ENCODE measurements at regions not wholly inside any gene's neighbourhood (a gene's known extent, or its start where the extent isn't known, plus 50 kb on each side); places are given as distances from the start of the nearest gene placed in this dataset.
A peak's percentile ranks its signal among the peaks of the same experiment; 100 is the strongest.

GRCh38 chr4:104593019-104593418 lies 98.3 kb upstream of the CXXC4 start:
- peak overlapping the region in 3 of 4 donors; percentile 32 to 46 (median 41) for H3K27ac ChIP-seq

DNA sequence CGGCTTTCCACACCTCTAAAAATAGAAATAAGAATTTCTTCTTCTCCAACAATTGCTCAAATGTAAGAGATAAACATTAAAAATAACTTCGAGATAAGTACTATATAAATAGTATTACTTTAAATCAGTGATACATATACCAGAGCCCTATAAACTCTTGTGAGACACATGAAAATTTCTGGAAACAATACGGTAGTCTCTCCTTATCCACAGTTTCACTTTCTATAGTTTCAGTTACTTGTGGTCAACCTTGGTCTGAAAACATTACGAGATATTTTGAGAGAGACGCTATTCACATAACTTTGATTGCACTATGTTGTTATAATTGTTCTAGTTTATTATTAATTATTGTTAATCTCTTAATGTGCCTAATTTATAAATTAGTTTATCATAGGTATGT lies 101.5 kb upstream of the CXXC4 start:
- H3K4me3 ChIP-seq: no peak overlapping the region
- no peaks in the 10 kb centered on the region for H3K27me3 ChIP-seq
- H3K9me3 ChIP-seq: no peaks in the 10 kb centered on the region
- no peak for ATAC-seq
- no peak overlapping the region for H3K27ac ChIP-seq
- H3K4me1 ChIP-seq: peaks cover 0 to 21% (median 0%) of the 10 kb centered on the region in 3 donors
- no peaks in the 10 kb centered on the region for H3K36me3 ChIP-seq
- WGBS, 2 donors (ENCODE audit: low coverage in 1 of 2): 70 to 81% methylated on average over 5 of the region's 5 CpGs
- no peak for TF ChIP-seq POLR2AphosphoS5 (IDR thresholded peaks at IDR 0.05)
- no peak for TF ChIP-seq EP300 (IDR thresholded peaks at IDR 0.05)
- TF ChIP-seq POLR2A (IDR thresholded peaks at IDR 0.05): no peak
- no peak for TF ChIP-seq CTCF (IDR thresholded peaks at IDR 0.05)

More at GRCh38 chr4:104593019-104593418, 98.3 kb upstream of the CXXC4 start:
- peak overlapping the region; percentile 1 to 38 for H3K4me3 ChIP-seq
- 18 to 27% methylated on average over 7 of the region's 7 CpGs for WGBS, 2 donors (ENCODE audit: low coverage in 1 of 2)
- H3K27me3 ChIP-seq: no peaks in the 10 kb centered on the region
- peaks cover 0 to 25% (median 0%) of the 10 kb centered on the region in 3 donors for H3K4me1 ChIP-seq
- TF ChIP-seq POLR2AphosphoS5 (IDR thresholded peaks at IDR 0.05) (peak; percentile 28), POLR2A (IDR thresholded peaks at IDR 0.05) (no peak)
- no peaks in the 10 kb centered on the region for H3K9me3 ChIP-seq
- peak; percentile 35 for ATAC-seq
- no peaks in the 10 kb centered on the region for H3K36me3 ChIP-seq

- no peaks in the 10 kb centered on the region for H3K9me3 ChIP-seq
- H3K27ac ChIP-seq: no peak overlapping the region
- no peaks in the 10 kb centered on the region for H3K36me3 ChIP-seq
- WGBS, 2 donors (ENCODE audit: low coverage in 1 of 2): 82 to 100% methylated on average over 1 of the region's 1 CpG
- peaks cover 0 to 17% (median 0%) of the 10 kb centered on the region in 3 donors for H3K4me1 ChIP-seq
- H3K27me3 ChIP-seq: no peaks in the 10 kb centered on the region
- TF ChIP-seq POLR2AphosphoS5 (IDR thresholded peaks at IDR 0.05) (no peak), POLR2A (IDR thresholded peaks at IDR 0.05) (no peak), EP300 (IDR thresholded peaks at IDR 0.05) (no peak), CTCF (IDR thresholded peaks at IDR 0.05) (no peak)
- ATAC-seq: no peak
- H3K4me3 ChIP-seq: no peak overlapping the region
Measured at GRCh38 chr4:104615496-104615895, 120.8 kb upstream of the CXXC4 start.

DNA sequence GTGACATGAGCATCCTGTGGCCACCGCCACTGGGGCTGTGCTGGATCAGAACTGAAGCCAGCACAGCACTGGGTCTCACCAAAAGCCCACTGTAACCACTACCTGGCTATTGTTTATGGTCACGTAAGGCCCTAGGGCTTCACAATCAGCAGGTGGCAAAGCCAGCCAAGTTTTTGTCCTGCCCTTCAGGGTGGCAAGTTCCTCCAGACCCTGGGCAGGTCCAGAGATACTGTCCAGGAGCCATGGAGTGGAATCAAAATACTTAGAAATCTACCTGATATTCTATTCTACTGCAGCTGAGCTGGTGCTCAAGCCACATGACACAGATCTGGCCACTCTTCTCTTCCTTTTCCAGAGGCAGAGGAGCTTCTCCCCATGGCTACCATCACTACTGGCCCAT lies 121.2 kb upstream of the CXXC4 start:
- ATAC-seq: no peak
- H3K27me3 ChIP-seq: no peaks in the 10 kb centered on the region
- WGBS, 2 donors (ENCODE audit: low coverage in 1 of 2): no CpG with 5 or more reads among the region's 2 CpGs
- H3K4me1 ChIP-seq: peaks cover 0 to 17% (median 0%) of the 10 kb centered on the region in 3 donors
- TF ChIP-seq CTCF (IDR thresholded peaks at IDR 0.05): no peak
- no peak for TF ChIP-seq EP300 (IDR thresholded peaks at IDR 0.05)
- no peaks in the 10 kb centered on the region for H3K9me3 ChIP-seq
- H3K36me3 ChIP-seq: no peaks in the 10 kb centered on the region
- no peak overlapping the region for H3K4me3 ChIP-seq
- H3K27ac ChIP-seq: peak overlapping the region in 2 of 4 donors; percentile 56 to 62

GRCh38 chr4:104616401-104616820 lies 121.7 kb upstream of the CXXC4 start:
- peak overlapping the region in 1 of 2 donors; percentile 9 for H3K4me3 ChIP-seq
- WGBS, 2 donors (ENCODE audit: low coverage in 1 of 2): 28 to 34% methylated on average over 5 to 6 of the region's 6 CpGs

More at GRCh38 chr4:104616401-104616820, 121.7 kb upstream of the CXXC4 start:
- peak; percentile 48 for ATAC-seq
- TF ChIP-seq CTCF (IDR thresholded peaks at IDR 0.05): no peak
- TF ChIP-seq EP300 (IDR thresholded peaks at IDR 0.05): no peak
- TF ChIP-seq POLR2AphosphoS5 (IDR thresholded peaks at IDR 0.05): no peak
- TF ChIP-seq POLR2A (IDR thresholded peaks at IDR 0.05): no peak
- Histone ChIP-seq H3K9me3 (no peaks in the 10 kb centered on the region), H3K27me3 (no peaks in the 10 kb centered on the region), H3K36me3 (no peaks in the 10 kb centered on the region), H3K4me1 (peaks cover 0 to 17% (median 0%) of the 10 kb centered on the region in 3 donors), H3K27ac (peak overlapping the region in 2 of 4 donors; percentile 56 to 62)
